ENCODE measurements at regions not wholly inside any gene's neighbourhood (a gene's known extent, or its start where the extent isn't known, plus 50 kb on each side); places are given as distances from the start of the nearest gene placed in this dataset.

- H3K4me1 ChIP-seq (ENCODE audit: control insufficient read depth in 1 of 2, insufficient read depth in 2 of 2, low read length in 2 of 2): no peaks in the 10 kb centered on the region
- no peak for TF ChIP-seq YY1 (IDR thresholded peaks at IDR 0.05; ENCODE audit: extremely low read depth, insufficient replicate concordance, low read depth, low read length)
- TF ChIP-seq ZBTB33 (IDR thresholded peaks at IDR 0.05; ENCODE audit: extremely low read depth, insufficient replicate concordance, low read length): no peak
- H3K79me2 ChIP-seq (ENCODE audit: insufficient read depth, low read length): no peaks in the 10 kb centered on the region
- H3K4me2 ChIP-seq (ENCODE audit: low read length): no peak overlapping the region
- intact Hi-C loops (cut with micrococcal nuclease): no loop called here
- ChIA-PET CTCF (no interaction called here), RAD21 (ENCODE audit: low non-redundant PET in 1 of 2, low total read pairs in 2 of 2, uncharacterized antibody in 2 of 2, unreplicated experiment in 2 of 2) (no interaction called here), POLR2A (no interaction called here)
- ATAC-seq: no peak
- H3K27ac ChIP-seq (ENCODE audit: low read depth, low read length): no peak overlapping the region
- H3K9me3 ChIP-seq (ENCODE audit: control insufficient read depth in 1 of 2, insufficient read depth in 1 of 2, low read depth in 1 of 2, low read length in 2 of 2): no peaks in the 10 kb centered on the region
- DNase-seq (ENCODE audit: low read depth, low spot score): no peak
- BruUV-seq (replicated peaks): no TSS peak
- H3K4me3 ChIP-seq (replicated peaks in 1 of 2; ENCODE audit: low read depth in 1 of 2, low read length in 2 of 2): no peak overlapping the region
- no peak overlapping the region for H2AFZ ChIP-seq (ENCODE audit: low read depth, low read length, poor library complexity, severe bottlenecking)
- no peaks in the 10 kb centered on the region; the same call in 1 of the 2 replicates for H3K27me3 ChIP-seq (ENCODE audit: insufficient read depth, low read length)
- H3K9ac ChIP-seq (ENCODE audit: low read length): no peak overlapping the region
- H3K36me3 ChIP-seq (ENCODE audit: control insufficient read depth in 1 of 2, insufficient read depth in 2 of 2, low read length in 2 of 2): no peaks in the 10 kb centered on the region
- no peaks in the 10 kb centered on the region for H3K9me2 ChIP-seq (ENCODE audit: insufficient read depth)
- H4K20me1 ChIP-seq (ENCODE audit: insufficient read depth): no peaks in the 10 kb centered on the region
Measured at GRCh38 chr22:44395118-44396005, 82.6 kb upstream of the SHISAL1 start.

GRCh38 chr22:44394246-44395117 lies 81.7 kb upstream of the SHISAL1 start:
- H3K4me3 ChIP-seq (replicated peaks in 1 of 2; ENCODE audit: low read depth in 1 of 2, low read length in 2 of 2): no peak overlapping the region
- TF ChIP-seq POLR2AphosphoS5 (IDR thresholded peaks at IDR 0.05; ENCODE audit: low read depth, low read length) (no peak), SIN3A (IDR thresholded peaks at IDR 0.05; ENCODE audit: low read depth) (no peak), EZH2 (IDR thresholded peaks at IDR 0.05) (no peak), ZNF274 (IDR thresholded peaks at IDR 0.05; ENCODE audit: low read depth, low read length) (no peak), SRF (IDR thresholded peaks at IDR 0.05; ENCODE audit: low read depth) (no peak), SP1 (IDR thresholded peaks at IDR 0.05; ENCODE audit: low read depth) (no peak), CEBPB (IDR thresholded peaks at IDR 0.05; ENCODE audit: low read depth) (no peak)
- H3K9ac ChIP-seq (ENCODE audit: low read length): no peak overlapping the region
- ATAC-seq (no peak), DNase-seq (ENCODE audit: low read depth, low spot score) (no peak)
- no peak overlapping the region for H3K27ac ChIP-seq (ENCODE audit: low read depth, low read length)
- H3K4me1 ChIP-seq (ENCODE audit: control insufficient read depth in 1 of 2, insufficient read depth in 2 of 2, low read length in 2 of 2): no peaks in the 10 kb centered on the region
- no peaks in the 10 kb centered on the region for H4K20me1 ChIP-seq (ENCODE audit: insufficient read depth)
- RAD21 ChIA-PET (ENCODE audit: low non-redundant PET in 1 of 2, low total read pairs in 2 of 2, uncharacterized antibody in 2 of 2, unreplicated experiment in 2 of 2): no interaction called here
- no peak overlapping the region for H3K4me2 ChIP-seq (ENCODE audit: low read length)
- no peaks in the 10 kb centered on the region for H3K9me2 ChIP-seq (ENCODE audit: insufficient read depth)
- CTCF ChIA-PET: interaction anchor here (0.5 kb wide), 1 partner anchor 98 kb away, joined by 3 read pairs; no protein-coding TSS in a partner anchor
- no peaks in the 10 kb centered on the region; the same call in 1 of the 2 replicates for H3K27me3 ChIP-seq (ENCODE audit: insufficient read depth, low read length)
- intact Hi-C loops (cut with micrococcal nuclease): no loop called here
- POLR2A ChIA-PET: no interaction called here
- H2AFZ ChIP-seq (ENCODE audit: low read depth, low read length, poor library complexity, severe bottlenecking): no peak overlapping the region
- BruUV-seq (replicated peaks): no TSS peak
- no peaks in the 10 kb centered on the region for H3K79me2 ChIP-seq (ENCODE audit: insufficient read depth, low read length)
- no peaks in the 10 kb centered on the region for H3K36me3 ChIP-seq (ENCODE audit: control insufficient read depth in 1 of 2, insufficient read depth in 2 of 2, low read length in 2 of 2)
- H3K9me3 ChIP-seq (ENCODE audit: control insufficient read depth in 1 of 2, insufficient read depth in 1 of 2, low read depth in 1 of 2, low read length in 2 of 2): no peaks in the 10 kb centered on the region

Measured in HCT116 (cell line).